Prostate gland (tissue), 2 donors: ENCODE measurements at regions not wholly inside any gene's neighbourhood (a gene's known extent, or its start where the extent isn't known, plus 50 kb on each side); places are given as distances from the start of the nearest gene placed in this dataset.

Experiments used
- POLR2A ChIP-seq: fragments of 450-650 bp; IDR thresholded peaks from one replicate; pipeline ENCODE4 v1.6.1; 2016; ENCODE audit warnings: antibody characterized with exemption, mild to moderate bottlenecking
- POLR2AphosphoS5 ChIP-seq: sonication (generic); formaldehyde crosslinking; IDR thresholded peaks from one replicate; pipeline ENCODE4 v1.6.1; 2017; ENCODE audit warnings: antibody characterized with exemption
- TF ChIP-seq, protein P1 (sequence below), 4 experiments: fragments of 200-600 bp in 2 of 4; fragments of 450-650 bp in 2 of 4; sonication (generic) in 2 of 4; IDR thresholded peaks; 1 replicate in 3 of 4; 2 replicates in 1 of 4; pipeline ENCODE4 v1.5.1; 2016 to 2019; ENCODE audit warnings: antibody characterized with exemption in 4 of 4, mild to moderate bottlenecking in 2 of 4, moderate library complexity in 2 of 4

- TF ChIP-seq, protein P1, sequence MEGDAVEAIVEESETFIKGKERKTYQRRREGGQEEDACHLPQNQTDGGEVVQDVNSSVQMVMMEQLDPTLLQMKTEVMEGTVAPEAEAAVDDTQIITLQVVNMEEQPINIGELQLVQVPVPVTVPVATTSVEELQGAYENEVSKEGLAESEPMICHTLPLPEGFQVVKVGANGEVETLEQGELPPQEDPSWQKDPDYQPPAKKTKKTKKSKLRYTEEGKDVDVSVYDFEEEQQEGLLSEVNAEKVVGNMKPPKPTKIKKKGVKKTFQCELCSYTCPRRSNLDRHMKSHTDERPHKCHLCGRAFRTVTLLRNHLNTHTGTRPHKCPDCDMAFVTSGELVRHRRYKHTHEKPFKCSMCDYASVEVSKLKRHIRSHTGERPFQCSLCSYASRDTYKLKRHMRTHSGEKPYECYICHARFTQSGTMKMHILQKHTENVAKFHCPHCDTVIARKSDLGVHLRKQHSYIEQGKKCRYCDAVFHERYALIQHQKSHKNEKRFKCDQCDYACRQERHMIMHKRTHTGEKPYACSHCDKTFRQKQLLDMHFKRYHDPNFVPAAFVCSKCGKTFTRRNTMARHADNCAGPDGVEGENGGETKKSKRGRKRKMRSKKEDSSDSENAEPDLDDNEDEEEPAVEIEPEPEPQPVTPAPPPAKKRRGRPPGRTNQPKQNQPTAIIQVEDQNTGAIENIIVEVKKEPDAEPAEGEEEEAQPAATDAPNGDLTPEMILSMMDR (IDR thresholded peaks at IDR 0.05) = no peak
- no peak for TF ChIP-seq POLR2A
- peak; percentile 79 for TF ChIP-seq POLR2AphosphoS5
Observed at GRCh38 chr2:120934574-120935338, 199.1 kb downstream of the GLI2 start.
